PC-3 (cell line): ENCODE measurements at regions not wholly inside any gene's neighbourhood (a gene's known extent, or its start where the extent isn't known, plus 50 kb on each side); places are given as distances from the start of the nearest gene placed in this dataset.
A peak's percentile ranks its signal among the peaks of the same experiment; 100 is the strongest.

ENCODE experiments used
- ATAC-seq: fragments of 200-7000 bp; cut with Tn5 transposase; 2 replicates; pipeline ENCODE4 v1.9.1; 2020; ENCODE audit warnings: mild to moderate bottlenecking, moderate library complexity
- BruUV-seq: library from RNA; stranded (reverse); fragments of 400-500 nt; replicated peaks from 2 replicates; lab custom pipeline; 2021; lab: Mats Ljungman, UMichigan
- CTCF ChIA-PET: fragments of 300-600 bp; sonication (Branson Sonifier 250); formaldehyde crosslinking; loops from one replicate; lab custom pipeline; 2022; ENCODE audit warnings: antibody characterized with exemption; lab: Charles Lee
- POLR2A ChIA-PET: fragments of 300-600 bp; sonication (Branson Sonifier 250); formaldehyde crosslinking; loops from one replicate; lab custom pipeline; 2022; ENCODE audit warnings: antibody characterized with exemption; ENCODE audit not compliant: unreplicated experiment; lab: Charles Lee
- DNase-seq: peaks from one replicate; pipeline ENCODE4 v3.0.0-alpha.2; 2015
- H2AFZ ChIP-seq: fragments of 300-600 bp; sonication (generic); 2 replicates; pipeline ENCODE4 v1.6.0; 2016; ENCODE audit warnings: antibody characterized with exemption, low read length
- H3F3A ChIP-seq: fragments of 300-600 bp; sonication (generic); one replicate; pipeline ENCODE4 v1.6.0; 2017; ENCODE audit warnings: antibody characterized with exemption, low read length, control low read depth, mild to moderate bottlenecking; ENCODE audit not compliant: unreplicated experiment
- H3K27ac ChIP-seq: fragments of 300-600 bp; sonication (generic); 2 replicates; pipeline ENCODE4 v1.5.1; 2016; ENCODE audit warnings: mild to moderate bottlenecking, low read length
- H3K27me3 ChIP-seq: fragments of 300-600 bp; sonication (generic); 2 replicates; pipeline ENCODE4 v1.6.1; 2016; ENCODE audit warnings: low read length, mixed read lengths
- H3K36me3 ChIP-seq: fragments of 300-600 bp; sonication (generic); 2 replicates; pipeline ENCODE4 v1.6.1; 2016; ENCODE audit warnings: low read depth, mixed run types, low read length, mixed read lengths
- H3K4me1 ChIP-seq: fragments of 300-600 bp; sonication (generic); 2 replicates; pipeline ENCODE4 v1.5.1; 2016; ENCODE audit warnings: low read length; ENCODE audit not compliant: insufficient read depth
- H3K4me2 ChIP-seq: fragments of 300-600 bp; sonication (generic); 2 replicates; pipeline ENCODE4 v1.6.0; 2016; ENCODE audit warnings: low read length
- H3K4me3 ChIP-seq: fragments of 300-600 bp; sonication (generic); 2 replicates; pipeline ENCODE4 v1.5.1; 2016; ENCODE audit warnings: mild to moderate bottlenecking, low read length, mixed read lengths
- H3K79me2 ChIP-seq: fragments of 300-600 bp; sonication (generic); 2 replicates; pipeline ENCODE4 v1.6.1; 2017; ENCODE audit warnings: low read length, mixed read lengths
- H3K9ac ChIP-seq: fragments of 300-600 bp; sonication (generic); 2 replicates; pipeline ENCODE4 v1.6.0; 2016; ENCODE audit warnings: mild to moderate bottlenecking, low read length
- H3K9me2 ChIP-seq: fragments of 300-600 bp; sonication (generic); replicated peaks from 2 replicates; pipeline ENCODE4 v1.6.1; 2016; ENCODE audit warnings: mixed run types, low read length, mixed read lengths
- H3K9me3 ChIP-seq: fragments of 300-600 bp; sonication (generic); 2 replicates; pipeline ENCODE4 v1.6.1; 2016; ENCODE audit warnings: low read length, mixed read lengths
- H4K20me1 ChIP-seq: fragments of 300-600 bp; sonication (generic); 2 replicates; pipeline ENCODE4 v1.6.1; 2016; ENCODE audit warnings: low read length, mixed read lengths
- EZH2 ChIP-seq: fragments of 300-600 bp; sonication (generic); IDR thresholded peaks from one replicate; pipeline ENCODE4 v1.6.1; 2017; ENCODE audit warnings: antibody characterized with exemption, mild to moderate bottlenecking, low read length; ENCODE audit not compliant: unreplicated experiment
- EZH2phosphoT487 ChIP-seq: fragments of 300-600 bp; sonication (generic); IDR thresholded peaks from 2 replicates; pipeline ENCODE4 v1.6.1; 2018; ENCODE audit warnings: mild to moderate bottlenecking, antibody characterized with exemption, low read length, borderline replicate concordance
- intact Hi-C: fragments of 100-400 bp; cut with micrococcal nuclease; formaldehyde crosslinking; loops from 2 replicates; pipeline ENCODE4 v1.9.0; 2023
- TF ChIP-seq, protein P1 (sequence below): fragments of 300-600 bp; sonication (generic); conservative IDR thresholded peaks from 2 replicates; pipeline ENCODE4 v1.5.1; 2017; ENCODE audit warnings: antibody characterized with exemption, low read depth, mild to moderate bottlenecking, low read length

DNA sequence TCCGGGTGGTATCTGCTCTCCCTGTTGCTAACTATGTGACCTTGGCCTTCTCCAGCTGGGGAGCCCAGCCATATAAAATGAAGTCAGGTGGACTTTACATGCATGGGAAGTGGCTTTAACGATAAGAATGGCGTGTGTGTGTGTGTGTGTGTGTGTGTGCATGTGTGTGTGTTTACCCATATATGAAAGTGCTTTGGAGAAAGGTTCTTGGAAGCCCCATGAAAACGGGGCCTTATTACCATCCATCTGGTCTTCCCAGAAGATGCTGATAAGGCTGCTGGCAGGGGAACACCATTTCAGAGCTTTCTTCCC lies 94.8 kb downstream of the LRRC74A start:
- no peaks in the 10 kb centered on the region for H3K79me2 ChIP-seq
- peaks cover 44% of the 10 kb centered on the region for H3K4me1 ChIP-seq
- no peaks in the 10 kb centered on the region for H3K27me3 ChIP-seq
- H4K20me1 ChIP-seq = no peaks in the 10 kb centered on the region
- ChIA-PET POLR2A (no interaction called here), CTCF (interaction anchor here (0.5 kb wide), 1 partner anchor 103 kb away, joined by 7 read pairs; no protein-coding TSS in a partner anchor)
- no peak overlapping the region for H3K4me3 ChIP-seq
- DNase-seq (no peak), ATAC-seq (no peak)
- H2AFZ ChIP-seq = no peak overlapping the region
- H3K4me2 ChIP-seq = no peak overlapping the region
- H3K9me3 ChIP-seq = no peaks in the 10 kb centered on the region
- no peak overlapping the region for H3K9ac ChIP-seq
- BruUV-seq = no TSS peak
- TF ChIP-seq, protein P1, sequence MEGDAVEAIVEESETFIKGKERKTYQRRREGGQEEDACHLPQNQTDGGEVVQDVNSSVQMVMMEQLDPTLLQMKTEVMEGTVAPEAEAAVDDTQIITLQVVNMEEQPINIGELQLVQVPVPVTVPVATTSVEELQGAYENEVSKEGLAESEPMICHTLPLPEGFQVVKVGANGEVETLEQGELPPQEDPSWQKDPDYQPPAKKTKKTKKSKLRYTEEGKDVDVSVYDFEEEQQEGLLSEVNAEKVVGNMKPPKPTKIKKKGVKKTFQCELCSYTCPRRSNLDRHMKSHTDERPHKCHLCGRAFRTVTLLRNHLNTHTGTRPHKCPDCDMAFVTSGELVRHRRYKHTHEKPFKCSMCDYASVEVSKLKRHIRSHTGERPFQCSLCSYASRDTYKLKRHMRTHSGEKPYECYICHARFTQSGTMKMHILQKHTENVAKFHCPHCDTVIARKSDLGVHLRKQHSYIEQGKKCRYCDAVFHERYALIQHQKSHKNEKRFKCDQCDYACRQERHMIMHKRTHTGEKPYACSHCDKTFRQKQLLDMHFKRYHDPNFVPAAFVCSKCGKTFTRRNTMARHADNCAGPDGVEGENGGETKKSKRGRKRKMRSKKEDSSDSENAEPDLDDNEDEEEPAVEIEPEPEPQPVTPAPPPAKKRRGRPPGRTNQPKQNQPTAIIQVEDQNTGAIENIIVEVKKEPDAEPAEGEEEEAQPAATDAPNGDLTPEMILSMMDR = no peak
- TF ChIP-seq EZH2phosphoT487 = no peak
- no peak for TF ChIP-seq EZH2
- no peaks in the 10 kb centered on the region for H3K36me3 ChIP-seq
- H3K9me2 ChIP-seq = no peaks in the 10 kb centered on the region
- H3F3A ChIP-seq = peaks cover 6% of the 10 kb centered on the region
- no peak overlapping the region for H3K27ac ChIP-seq
- intact Hi-C loops = no loop called here

DNA sequence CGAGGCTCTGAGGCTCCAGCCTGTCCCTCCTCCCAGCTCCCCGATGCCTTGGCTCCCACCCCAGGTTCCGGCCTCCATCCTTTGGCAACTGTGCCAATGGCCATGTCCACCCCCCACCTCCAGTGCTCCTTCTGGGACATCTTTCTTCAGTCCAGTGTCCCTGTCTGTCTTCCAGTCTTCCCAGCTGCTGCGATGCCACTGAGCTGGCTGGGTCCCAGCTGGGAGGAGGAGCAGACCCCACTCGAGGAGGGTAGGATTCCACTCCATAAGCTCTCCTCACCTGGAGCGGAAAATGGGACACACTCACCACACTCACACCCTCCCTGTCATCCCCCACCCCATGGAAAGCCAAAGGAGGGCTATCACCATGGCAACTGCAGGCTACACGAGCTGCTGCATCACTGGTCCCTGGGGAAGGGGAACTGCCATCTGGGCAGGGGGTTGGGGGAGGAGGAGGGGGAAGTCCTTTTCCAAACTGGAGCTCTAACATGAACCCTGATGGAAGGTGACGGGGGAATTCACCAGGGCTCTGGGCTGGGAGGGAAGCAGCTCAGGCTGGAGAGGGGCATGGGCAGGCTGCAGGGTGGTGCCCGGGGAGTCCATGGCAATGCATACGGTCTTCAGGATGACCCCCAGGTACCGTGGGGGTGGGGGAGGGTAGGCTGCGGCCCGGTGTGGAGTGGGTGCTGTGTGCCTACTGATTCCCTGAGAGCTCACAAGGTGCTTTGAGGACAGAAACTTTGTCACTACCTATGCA lies 94.3 kb downstream of the LRRC74A start:
- no peaks in the 10 kb centered on the region for H4K20me1 ChIP-seq
- H2AFZ ChIP-seq = peak overlapping the region; percentile 63
- peak overlapping the region; percentile 74 for H3K4me2 ChIP-seq
- no peaks in the 10 kb centered on the region for H3K9me3 ChIP-seq
- no peaks in the 10 kb centered on the region for H3K9me2 ChIP-seq
- H3K79me2 ChIP-seq = no peaks in the 10 kb centered on the region
- BruUV-seq = no TSS peak
- TF ChIP-seq EZH2phosphoT487 (no peak), EZH2 (no peak)
- TF ChIP-seq, protein P1 = no peak
- DNase-seq (no peak), ATAC-seq (no peak)
- no peaks in the 10 kb centered on the region for H3K27me3 ChIP-seq
- CTCF ChIA-PET = interaction anchor here (0.5 to 3.1 kb wide), 5 partner anchors 33 to 112 kb away, joined by 3 to 10 read pairs (median 3); no protein-coding TSS in a partner anchor
- intact Hi-C loops = no loop called here
- peaks cover 46% of the 10 kb centered on the region for H3K4me1 ChIP-seq
- peak overlapping the region; percentile 97 for H3K27ac ChIP-seq
- H3K9ac ChIP-seq = peak overlapping the region; percentile 80; the same call in 1 of the 2 replicates
- H3F3A ChIP-seq = peaks cover 6% of the 10 kb centered on the region
- no peak overlapping the region; the same call in 1 of the 2 replicates for H3K4me3 ChIP-seq
- no peaks in the 10 kb centered on the region for H3K36me3 ChIP-seq
- POLR2A ChIA-PET = interaction anchor here (0.6 to 0.7 kb wide), 2 partner anchors 12 to 204 kb away, joined by 4 read pairs; no protein-coding TSS in a partner anchor
